ENCODE measurements at regions not wholly inside any gene's neighbourhood (a gene's known extent, or its start where the extent isn't known, plus 50 kb on each side); places are given as distances from the start of the nearest gene placed in this dataset.

- no peak for DNase-seq
Measured at GRCh38 chr10:21166557-21167287, 269.6 kb upstream of the NEBL start.

- no peak for DNase-seq
Measured at GRCh38 chr10:21165489-21165888, 268.4 kb upstream of the NEBL start.

GRCh38 chr10:21164687-21165086 lies 267.6 kb upstream of the NEBL start:
- DNase-seq: no peak

- no peak for DNase-seq
Measured at GRCh38 chr10:21162948-21163347, 265.8 kb upstream of the NEBL start.

GRCh38 chr10:21161647-21162046 lies 264.5 kb upstream of the NEBL start:
- no peak for DNase-seq

GRCh38 chr10:21161090-21161625 lies 264.0 kb upstream of the NEBL start:
- no peak for DNase-seq

- DNase-seq: no peak
Measured at GRCh38 chr10:21160116-21160515, 263.0 kb upstream of the NEBL start.

- no peak for DNase-seq
Measured at GRCh38 chr10:21159669-21160068, 262.6 kb upstream of the NEBL start.

GRCh38 chr10:21158301-21158700 lies 261.2 kb upstream of the NEBL start:
- DNase-seq: no peak

GRCh38 chr10:21157664-21158063 lies 260.6 kb upstream of the NEBL start:
- DNase-seq: no peak

- no peak for DNase-seq
Measured at GRCh38 chr10:21150166-21150565, 253.1 kb upstream of the NEBL start.

GRCh38 chr10:21146436-21146789 lies 249.3 kb upstream of the NEBL start:
- no peak for DNase-seq

GRCh38 chr10:21145751-21146435 lies 248.8 kb upstream of the NEBL start:
- DNase-seq: no peak

- no peak for DNase-seq
Measured at GRCh38 chr10:21144047-21144446, 246.9 kb upstream of the NEBL start.

- no peak for DNase-seq
Measured at GRCh38 chr10:21141946-21142492, 244.9 kb upstream of the NEBL start.

- no peak for DNase-seq
Measured at GRCh38 chr10:21138769-21139340, 241.7 kb upstream of the NEBL start.

- no peak for DNase-seq
Measured at GRCh38 chr10:21135023-21135931, 238.2 kb upstream of the NEBL start.

- DNase-seq: no peak
Measured at GRCh38 chr10:21134645-21135022, 237.5 kb upstream of the NEBL start.

GRCh38 chr10:21130683-21131442 lies 233.8 kb upstream of the NEBL start:
- DNase-seq: no peak

GRCh38 chr10:21130108-21130507 lies 233.0 kb upstream of the NEBL start:
- no peak for DNase-seq

- DNase-seq: no peak
Measured at GRCh38 chr10:21125471-21126228, 228.5 kb upstream of the NEBL start.

Measured in activated T-cell treated with anti-CD3 and anti-CD28 coated beads, Interleukin-2, amount 50 U/mL, for 48 hours (primary cell).